Activated CD4-positive, CD25-positive, alpha-beta regulatory T cell treated with anti-CD3 and anti-CD28 coated beads, Interleukin-2, amount 50 U/mL, for 24 hours (primary cell): ENCODE measurements at regions not wholly inside any gene's neighbourhood (a gene's known extent, or its start where the extent isn't known, plus 50 kb on each side); places are given as distances from the start of the nearest gene placed in this dataset.
"Not testable (repeated sequence)": the region's sequence is repeated elsewhere in the genome, so short reads cannot be mapped to it uniquely, and the experiment has no call there.

Experiments used
- ATAC-seq, 2 donors: fragments of 150-1000 bp; cut with Tn5 transposase; one replicate each; pipeline ENCODE4 v1.10.0; 2021; ENCODE audit warnings: mild to moderate bottlenecking in 1 of 2, moderate library complexity in 1 of 2

DNA sequence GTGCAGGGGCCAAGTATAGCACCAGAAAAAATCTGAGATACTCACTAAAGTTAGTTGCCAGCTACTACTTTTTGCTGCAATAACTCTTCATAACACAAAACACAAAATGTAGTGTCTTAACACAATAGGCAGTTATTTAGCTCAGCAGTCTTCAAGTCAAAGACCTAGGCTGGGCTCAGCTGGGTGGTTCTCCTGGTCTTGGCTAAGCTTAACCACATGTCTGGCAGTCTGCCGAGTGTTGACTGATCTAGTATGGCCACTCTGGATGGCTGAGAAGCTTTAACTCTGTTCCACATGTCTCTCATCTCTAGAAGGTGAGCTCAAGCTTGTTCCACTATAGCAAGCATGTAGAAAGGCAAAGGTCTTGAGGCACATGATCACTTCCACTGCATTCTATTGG, 451.6 kb downstream of the SOX11 start:
- ATAC-seq = no peak

GRCh38 chr2:6147215-6147614, 455.0 kb downstream of the SOX11 start:
- not testable (repeated sequence) for ATAC-seq

- no peak for ATAC-seq
Observed at GRCh38 chr2:6148882-6149281, 456.7 kb downstream of the SOX11 start.

DNA sequence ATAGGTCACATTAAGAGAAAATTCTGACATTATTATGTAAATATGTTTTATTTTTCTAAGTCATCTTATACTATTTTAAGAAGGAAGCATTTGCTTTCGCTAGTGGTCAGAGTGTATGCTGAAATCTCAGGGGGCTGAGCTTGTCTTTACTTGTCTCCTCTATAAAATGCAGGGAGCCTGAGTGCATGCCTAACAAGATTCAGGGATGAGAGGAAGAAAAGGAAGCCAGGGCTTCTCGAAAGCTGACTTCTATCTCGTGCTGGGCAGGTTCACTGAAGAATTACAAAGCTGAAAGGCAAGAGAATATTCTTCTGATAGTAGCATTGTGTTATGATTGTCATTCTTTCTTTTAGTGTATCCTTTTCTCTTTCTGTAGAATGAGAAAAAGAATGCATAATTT, 467.4 kb downstream of the SOX11 start:
- ATAC-seq = no peak

DNA sequence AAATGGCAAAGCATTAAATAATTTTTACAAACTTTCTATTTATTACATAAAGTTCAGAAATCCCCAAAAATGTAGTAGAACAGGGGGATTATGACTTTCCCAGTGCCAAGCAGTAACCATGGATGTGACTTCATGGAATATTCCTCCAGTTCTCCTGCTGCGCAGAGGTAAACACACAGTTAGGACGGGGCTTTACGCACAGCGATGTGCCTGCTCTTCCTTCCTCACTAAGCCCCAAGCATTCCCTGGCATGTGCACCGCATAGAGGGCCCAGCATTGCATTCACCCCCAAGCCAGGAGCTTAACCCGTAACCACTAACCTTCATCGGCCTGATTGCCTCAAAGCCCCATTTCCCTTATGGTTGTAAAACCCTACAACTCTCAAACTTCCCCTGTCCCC, 471.7 kb downstream of the SOX11 start:
- no peak for ATAC-seq

DNA sequence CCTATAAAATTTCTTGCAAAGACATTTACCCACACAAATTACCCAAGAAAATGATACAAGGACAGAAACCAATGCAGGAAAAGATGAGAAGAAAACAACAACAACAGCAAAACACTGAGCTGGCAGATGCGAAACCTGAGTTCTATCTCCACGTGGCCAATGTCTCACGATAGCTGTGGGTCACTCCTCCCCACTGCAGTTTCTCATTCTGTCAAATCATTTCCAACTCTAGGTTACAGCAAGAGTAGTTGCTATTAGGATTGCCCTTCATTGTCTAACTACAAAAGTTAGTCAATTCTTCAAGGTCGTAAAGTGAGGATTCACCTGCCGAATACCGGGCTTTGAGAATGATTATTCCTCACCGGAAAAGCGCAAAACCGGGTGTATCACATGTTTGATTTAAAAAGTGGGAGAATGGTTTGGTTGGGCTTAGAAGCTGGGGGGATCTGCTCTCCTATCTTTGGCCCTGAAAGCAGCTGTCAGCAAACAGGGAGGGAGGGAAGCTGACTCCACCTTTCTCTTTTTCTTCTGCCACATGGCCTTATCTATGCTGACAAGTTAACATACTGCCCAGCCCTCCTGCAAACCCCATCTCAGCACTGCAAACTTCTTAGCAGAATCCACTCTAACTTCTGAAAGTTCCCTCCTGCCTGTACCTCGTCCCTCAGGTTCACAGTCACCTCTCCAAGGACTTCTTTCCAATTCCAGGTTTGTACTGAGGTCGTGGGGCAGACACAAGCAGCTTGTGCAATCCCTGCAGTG, 473.0 kb downstream of the SOX11 start:
- no peak for ATAC-seq

DNA sequence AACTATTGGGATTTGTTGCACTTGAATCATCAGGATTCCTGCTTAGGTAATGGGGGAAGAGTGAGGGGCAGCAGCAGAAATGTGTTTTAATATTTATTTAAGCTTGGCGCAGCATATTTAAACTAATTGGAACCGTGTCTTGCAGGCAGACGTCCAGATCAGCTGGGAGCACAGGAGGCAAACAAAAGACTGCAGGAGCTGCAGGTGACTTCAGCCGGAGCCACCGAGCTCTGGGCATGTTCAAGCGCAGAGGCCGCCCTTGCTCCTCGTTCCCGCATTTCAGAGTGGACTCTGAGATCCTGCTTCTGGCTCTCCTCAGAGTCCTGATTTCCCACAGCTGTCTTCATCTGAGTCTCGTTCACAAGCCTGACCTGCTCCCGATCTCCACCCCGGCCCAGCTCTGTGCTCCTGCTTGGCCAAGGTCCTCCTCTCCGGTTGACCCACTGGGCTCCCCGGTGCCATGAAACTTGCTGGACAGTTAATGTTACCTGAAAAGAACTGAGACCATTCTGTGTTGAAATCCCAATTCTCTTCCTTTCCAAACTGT, 475.5 kb downstream of the SOX11 start:
- no peak for ATAC-seq

DNA sequence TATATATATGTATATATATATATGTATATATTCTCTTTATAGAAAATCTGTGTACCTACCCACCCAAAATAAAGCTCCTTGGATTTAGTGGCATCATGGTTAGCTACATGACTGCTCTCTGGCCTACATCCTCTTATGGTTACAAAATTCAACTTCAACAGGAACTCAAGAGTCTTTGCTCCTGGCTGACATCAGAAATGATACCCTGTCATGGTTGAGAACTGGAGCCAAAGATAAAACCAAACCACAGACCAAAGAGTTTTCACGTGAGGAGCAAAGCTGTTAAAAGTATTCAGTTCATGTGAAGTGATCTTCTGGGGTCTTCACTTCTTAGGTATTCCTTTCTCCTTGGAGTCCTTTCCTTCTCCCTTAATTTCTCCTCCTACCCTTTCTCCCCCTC, 476.3 kb downstream of the SOX11 start:
- no peak for ATAC-seq

DNA sequence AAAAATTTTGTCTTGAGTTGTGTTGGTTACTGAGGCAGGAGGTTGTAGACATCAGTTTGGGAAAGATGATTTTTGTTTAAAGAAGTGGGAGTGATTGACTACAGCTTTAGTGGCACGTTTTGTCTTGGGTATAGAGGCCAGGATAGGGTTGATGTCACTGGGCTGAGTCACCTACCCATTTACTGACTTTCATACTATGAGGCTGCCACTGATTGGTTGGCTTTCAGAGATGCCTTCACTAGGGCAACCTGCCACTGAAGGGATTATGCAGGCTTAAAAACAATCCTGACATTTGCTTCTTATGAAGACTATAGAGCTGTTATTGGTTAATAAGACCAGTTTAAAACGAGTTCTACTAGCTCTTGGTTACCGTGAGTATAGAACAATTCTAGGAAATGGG, 479.1 kb downstream of the SOX11 start:
- no peak for ATAC-seq

GRCh38 chr2:6177811-6178210, 485.6 kb downstream of the SOX11 start:
- no peak for ATAC-seq

GRCh38 chr2:6181525-6181924, 489.3 kb downstream of the SOX11 start:
- ATAC-seq = no peak

DNA sequence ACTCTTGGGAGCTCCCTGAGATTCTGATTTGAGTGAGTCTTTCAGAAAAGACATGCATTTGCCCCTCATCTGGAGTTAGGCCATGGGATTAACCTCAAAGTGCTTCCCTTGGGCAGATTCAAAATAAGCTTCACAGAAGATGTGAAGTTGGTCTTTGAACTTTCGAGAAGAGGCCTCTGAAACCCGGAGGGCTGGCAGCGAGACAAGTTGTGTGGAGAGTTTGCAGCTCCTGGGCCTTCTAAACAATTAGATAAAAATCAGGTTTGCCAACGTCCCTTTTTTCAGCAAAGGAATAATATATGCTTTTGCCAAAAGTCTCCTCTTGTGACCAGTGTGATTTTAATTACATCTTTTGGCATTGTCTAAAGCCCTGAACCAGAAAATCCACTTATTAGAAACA, 489.7 kb downstream of the SOX11 start:
- ATAC-seq = no peak

GRCh38 chr2:6183226-6183625, 491.0 kb downstream of the SOX11 start:
- ATAC-seq = no peak

DNA sequence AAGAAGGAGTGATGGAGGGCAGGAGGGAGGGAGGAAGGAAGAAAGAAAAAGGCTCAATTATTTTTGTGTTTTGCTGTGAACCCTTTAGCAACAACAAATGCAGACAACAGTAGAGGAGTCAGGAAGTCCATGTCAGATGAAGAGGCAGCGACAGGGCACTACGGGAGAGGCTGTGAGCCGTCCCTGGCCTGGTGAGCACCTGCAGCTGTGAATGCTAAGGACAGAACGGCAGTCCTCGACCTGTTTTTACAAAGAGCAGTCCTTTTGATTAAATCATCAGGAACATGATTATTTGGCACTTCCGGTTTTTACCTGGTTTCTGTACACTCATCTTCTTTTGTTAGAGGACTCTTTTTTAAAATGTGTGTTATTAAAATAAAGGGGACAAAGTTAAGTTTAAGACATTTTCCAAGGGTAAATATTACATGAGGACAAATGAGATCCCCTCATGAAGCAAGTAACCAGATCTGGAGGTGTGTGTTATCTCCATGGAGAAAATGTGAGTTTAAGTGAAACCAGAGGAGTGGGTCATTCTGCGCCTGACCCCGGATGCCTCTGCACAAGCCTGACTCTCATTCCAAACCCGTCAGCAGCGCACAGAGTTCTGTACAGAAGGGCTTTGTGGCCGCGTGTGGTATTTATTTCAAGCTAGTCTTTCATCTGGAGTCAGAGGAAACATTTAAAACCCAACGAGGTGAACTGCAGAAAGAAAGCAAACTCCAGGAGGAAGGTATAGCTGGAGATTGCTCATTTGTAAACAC, 492.5 kb downstream of the SOX11 start:
- no peak for ATAC-seq

DNA sequence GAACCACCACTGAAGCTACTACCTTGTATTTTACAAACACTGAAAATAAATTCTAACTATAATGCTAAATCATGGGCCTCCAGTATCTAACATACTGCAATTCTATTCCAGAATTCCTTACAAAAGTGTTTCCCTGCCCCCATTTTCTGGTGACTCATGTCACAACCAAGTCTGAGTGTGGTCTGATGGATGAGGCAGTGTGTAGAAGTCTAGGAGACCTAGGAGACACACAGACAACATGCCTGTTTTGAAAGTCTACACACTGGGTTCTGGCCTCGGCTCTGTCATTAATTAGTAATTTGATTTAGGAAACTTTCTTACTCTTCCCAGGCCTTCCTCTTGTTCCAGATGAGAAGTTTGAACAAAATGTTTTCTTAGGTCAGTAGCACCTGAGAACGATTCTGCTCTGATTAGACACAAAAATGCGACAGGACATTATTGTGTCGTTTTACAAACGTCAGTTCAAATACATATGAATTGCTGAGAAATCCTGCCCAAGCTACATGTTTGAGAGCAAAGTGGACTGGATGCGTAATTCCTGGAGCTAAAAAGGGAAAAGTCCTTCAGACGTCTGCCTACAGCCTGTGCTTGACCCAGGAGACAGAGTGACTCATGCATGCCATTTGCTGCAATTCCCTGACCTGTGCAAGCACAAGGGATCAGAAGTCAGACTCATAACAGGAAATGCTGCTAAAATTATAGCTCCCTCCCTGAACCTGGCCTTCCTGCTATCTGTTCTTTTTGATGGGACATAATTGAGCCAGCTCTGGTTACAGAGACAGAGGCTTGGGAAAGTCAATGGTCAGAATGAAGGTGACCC, 494.4 kb downstream of the SOX11 start:
- no peak for ATAC-seq

DNA sequence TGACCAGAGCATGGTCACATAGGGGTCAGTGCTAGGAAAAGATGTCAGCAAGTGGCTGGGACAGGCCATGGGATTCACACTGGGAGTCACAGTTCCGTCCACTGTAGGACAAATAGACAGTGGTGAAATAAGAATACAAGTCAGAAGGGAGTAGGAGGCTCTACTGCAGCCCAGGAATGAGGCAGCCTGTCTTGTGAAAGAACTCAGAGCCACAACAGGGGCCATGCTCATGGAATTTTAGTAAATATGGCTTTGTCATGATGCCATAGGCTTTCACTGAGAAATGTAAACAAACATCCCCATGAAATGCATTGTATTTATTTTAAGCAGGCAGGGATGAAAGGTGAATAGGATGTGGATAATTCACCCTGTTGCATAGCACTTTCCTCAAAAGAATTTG, 504.3 kb downstream of the SOX11 start:
- ATAC-seq = no peak

- not testable (repeated sequence) for ATAC-seq
Observed at GRCh38 chr2:6198370-6198919, 506.3 kb downstream of the SOX11 start.

DNA sequence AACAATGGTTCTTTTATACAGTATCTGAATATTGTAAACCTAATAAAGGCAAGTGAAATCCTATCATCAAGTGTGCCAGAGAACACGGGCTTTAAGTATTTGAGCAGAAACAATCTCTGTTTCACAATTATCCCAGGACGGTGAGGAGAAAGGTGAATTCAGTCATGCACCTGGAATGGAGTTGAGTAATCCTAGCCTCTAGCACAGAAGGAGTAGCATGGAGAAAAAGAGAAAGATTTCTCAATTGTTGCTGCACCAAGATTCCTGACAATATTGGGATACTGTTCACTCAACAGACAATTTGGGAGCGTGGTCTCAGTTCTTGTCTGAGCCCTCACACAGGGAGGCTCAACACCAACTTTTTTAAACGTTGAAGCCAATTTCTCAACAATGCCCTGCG, 510.6 kb downstream of the SOX11 start:
- no peak for ATAC-seq

GRCh38 chr2:6203291-6203959, 511.2 kb downstream of the SOX11 start:
- ATAC-seq = no peak

DNA sequence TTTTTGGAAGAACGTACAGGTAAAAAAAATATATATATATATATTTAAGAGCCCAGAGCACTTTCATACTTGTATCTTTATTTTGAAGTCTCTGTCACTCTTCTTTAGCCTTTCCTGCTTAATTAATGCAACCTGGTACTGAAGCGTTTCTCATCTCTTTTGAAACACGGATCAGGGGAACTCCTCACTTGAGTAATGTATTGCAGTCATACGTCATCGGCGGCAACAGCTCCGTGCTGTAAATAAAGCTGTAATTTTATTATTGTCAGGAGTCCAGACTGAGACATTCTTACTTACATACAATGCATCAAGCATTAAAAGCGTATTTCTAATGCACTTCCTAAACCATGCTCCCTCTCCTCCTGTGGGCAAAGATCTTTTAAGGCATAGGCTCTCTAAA, 514.7 kb downstream of the SOX11 start:
- no peak for ATAC-seq

GRCh38 chr2:6211236-6211635, 519.1 kb downstream of the SOX11 start:
- no peak for ATAC-seq

DNA sequence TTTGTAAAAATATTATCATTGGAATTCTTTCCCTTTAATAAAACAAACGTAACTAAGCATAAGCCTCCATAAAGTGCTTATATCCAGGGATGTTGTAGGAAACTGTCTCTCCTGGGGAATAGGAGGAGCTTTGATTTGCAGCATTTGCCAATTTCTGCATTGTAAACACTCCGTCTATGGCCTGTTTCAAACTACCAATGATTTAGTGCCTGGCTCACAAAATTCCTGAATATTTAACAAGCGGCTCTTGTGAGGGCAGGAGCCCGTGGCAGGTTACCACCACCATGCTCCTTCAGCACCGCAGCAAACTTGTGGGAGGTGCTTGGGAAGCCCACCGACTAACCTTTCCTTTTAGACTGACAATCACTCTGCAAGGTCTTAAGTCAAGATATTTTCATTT, 520.3 kb downstream of the SOX11 start:
- no peak for ATAC-seq
